Stimulated activated CD4-positive, alpha-beta T cell treated with anti-CD3 and anti-CD28 coated beads, TNF-alpha, amount 100 ng/mL, for 48 hours (primary cell): ENCODE measurements at regions not wholly inside any gene's neighbourhood (a gene's known extent, or its start where the extent isn't known, plus 50 kb on each side); places are given as distances from the start of the nearest gene placed in this dataset.

Experiments used
- DNase-seq, 3 donors: peaks; one replicate each; pipeline ENCODE4 v3.0.0-alpha.2; 2020; ENCODE audit warnings: low read depth in 3 of 3

DNA sequence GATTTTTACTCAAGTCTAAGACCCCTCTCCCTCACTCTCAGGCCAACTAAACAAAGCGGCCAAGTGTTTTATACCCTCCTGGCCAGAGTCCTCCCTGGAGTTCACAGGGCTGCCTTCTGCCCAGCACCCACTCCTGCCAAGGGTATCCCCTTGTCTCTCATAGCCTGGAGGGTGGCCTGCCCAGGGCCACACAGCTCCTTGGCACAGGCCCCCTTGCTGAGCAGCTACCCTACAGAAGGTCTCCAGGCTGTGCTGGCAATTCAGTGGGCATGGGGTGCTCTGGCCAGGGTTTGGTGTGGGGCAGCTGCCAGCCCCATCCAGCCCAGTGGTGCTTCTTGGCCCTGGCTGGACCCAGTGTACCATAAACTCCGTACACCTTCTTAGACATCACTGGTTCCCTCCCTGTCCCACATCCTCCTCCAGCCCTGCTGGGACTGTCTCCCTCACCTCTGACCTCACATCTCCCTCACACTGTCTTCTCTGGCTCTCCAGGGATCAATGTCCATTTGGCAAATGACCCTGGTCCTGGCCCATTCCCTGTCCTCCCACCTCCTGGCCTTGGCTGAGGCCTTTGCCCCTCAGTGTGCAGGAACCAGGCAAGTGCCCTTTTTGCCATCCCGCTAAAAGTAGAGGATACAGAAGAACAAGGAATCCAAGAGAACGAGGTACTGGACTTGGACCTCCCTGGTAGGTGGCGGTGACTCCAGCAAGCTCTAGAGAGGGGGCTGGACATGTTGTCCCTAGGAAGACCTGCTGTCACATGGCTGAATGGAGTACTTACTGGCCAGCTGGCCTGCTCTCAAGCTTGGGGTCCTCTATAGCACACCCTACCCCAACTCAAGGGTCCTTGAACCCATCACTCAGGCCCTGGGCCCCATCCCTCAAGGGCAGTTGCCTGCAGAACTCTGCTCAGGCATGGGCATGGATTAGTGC, 50.0 kb upstream of the TRPM1 start:
- no peak for DNase-seq

DNA sequence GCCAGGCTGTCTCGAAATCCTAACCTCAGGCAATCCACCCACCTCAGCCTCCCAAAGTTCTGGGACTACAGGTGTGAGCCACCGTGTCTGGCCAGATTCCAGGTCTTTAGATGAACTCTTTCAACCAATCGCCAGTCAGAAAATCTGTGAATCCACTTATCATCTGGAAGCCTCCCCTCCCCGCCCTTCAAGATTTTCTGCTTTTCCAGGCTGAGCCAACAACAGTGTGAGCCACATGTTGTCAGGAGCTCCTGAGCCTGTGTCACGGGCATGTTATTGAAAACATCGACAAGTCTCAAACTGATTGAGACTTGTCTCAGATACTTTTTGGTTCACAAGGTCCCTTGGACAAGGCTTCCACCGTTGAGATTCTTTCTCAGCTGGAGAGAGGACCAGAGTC, 52.0 kb upstream of the TRPM1 start:
- DNase-seq, result no peak

DNA sequence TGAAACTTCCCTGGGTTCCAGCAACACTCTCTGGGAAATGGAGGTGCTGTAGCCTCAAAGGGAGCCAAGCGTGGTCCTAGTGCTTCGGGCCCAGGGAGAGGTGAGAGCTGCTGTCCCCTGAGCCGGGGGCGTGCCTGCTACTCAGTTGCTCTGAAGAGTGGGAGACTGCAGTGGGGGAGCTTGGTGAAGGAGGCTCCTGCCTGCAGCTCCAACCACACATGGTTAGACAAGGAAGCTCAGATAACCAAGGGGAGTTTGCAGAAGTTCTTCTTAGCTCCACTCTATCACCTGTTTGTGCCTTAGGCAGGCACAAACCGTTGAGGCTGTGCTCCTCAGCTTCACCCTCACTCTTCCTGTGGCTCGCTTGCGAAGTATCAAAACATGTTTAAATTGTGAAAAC, 53.6 kb upstream of the TRPM1 start:
- DNase-seq, result no peak

DNA sequence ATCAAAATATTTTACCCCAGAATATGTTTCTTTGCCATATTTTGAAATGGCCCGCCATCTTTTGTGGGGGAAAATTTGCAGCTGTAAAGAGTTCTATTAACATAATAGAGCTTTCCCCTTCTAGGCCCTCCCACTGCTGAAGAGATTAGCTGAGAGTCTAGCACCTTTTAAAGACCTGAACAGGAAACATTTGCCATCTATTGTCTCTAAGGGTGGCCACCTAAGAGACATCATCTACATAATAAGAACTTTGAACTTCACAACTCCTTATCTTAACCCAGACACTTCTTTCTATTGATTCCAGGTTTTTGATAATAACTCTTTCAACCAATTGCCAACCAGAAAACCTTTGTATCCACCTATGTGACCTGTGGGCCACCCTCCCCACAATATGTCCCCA, 54.7 kb upstream of the TRPM1 start:
- no peak for DNase-seq

DNA sequence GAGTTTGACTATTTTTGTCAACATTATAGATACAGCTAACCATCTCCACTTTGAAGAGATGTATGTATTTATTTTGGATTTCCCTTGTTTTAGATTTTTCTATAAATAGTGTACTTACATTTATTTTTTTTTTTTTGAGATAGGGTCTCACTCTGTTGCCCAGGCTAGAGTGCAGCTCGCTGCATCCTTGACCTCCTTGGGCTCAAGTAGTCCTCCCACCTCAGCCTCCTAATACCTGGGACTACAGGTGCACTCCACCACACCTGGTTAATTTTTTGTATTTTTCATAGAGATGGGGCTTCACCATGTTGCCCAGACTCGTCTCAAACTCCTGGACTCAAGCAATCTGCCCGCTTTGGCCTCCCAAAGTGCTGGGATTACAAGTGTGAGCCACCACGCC, 55.3 kb upstream of the TRPM1 start:
- no peak for DNase-seq

DNA sequence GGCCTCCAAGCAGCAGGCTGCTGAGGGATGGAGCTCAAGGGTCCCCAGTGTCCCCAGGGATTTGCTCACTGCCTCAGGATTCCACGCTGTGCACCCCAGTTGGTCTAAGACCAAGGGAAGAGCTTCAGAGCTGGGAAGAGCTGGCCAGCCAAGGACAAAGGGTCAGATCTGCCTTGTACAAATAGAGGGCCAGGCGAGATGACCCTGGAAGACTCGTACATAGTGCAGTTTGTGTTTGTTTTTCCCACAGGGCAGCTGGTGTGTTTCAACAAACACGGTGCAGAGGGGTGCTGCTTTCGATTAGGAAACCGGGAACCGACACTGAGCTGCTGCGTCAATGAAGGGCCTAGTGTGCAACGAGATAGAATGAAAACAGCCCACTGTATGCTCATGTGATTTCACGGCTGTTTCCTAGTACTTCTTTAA, 56.1 kb upstream of the TRPM1 start:
- no peak for DNase-seq

DNA sequence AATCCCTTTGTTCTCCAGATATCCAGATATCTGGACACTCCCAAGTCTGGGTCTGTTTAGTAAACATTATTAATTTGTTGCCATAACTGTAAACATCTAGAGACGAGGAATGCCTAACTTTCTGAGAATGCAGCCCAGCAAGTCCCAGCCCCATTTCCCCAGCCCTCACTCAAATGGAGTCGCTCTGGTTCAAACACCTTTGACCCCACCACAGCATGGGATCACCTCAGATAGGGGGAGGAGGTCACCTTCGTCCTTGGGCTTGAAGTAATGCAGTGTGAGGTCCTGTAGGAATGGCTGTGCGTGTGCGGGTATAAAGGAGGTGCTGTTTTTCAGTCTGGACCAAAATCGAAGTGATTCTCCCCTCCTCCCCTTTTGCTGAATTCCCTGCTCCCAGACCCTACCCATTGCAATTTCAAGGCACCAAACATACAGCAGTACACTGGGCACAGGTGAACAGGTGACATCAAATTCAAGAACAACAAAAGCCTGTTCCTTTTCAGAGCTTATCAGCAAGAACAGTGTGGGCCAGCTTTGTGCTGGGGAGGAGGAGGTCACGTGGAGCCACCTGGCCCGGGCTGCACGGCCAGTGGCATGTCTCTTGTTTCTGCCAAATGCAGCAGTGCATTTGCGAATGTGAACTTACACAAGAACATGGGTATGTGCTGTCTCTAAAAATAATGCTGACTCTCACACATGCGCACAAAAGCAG, 57.5 kb upstream of the TRPM1 start:
- DNase-seq, result no peak

DNA sequence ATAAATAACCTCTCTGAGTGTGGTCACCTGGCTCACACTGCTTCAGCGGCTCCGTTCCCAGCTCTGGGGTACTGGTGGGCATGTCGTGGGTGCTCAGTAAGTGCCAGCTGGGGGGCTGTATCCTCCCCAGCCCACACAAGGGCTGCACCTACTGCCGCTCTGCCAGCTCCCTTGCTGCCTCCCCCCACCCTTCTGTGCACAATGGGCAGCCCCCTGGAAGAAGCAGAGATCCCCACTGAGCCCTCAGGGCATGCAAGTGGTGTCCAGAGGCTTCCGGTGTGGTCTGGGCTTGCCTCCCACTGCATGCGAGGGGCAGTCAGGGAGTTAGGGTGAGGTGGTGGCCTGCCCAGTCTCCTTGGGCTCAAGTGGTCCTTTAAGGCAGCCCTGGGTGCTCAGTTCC, 58.3 kb upstream of the TRPM1 start:
- DNase-seq, result no peak

DNA sequence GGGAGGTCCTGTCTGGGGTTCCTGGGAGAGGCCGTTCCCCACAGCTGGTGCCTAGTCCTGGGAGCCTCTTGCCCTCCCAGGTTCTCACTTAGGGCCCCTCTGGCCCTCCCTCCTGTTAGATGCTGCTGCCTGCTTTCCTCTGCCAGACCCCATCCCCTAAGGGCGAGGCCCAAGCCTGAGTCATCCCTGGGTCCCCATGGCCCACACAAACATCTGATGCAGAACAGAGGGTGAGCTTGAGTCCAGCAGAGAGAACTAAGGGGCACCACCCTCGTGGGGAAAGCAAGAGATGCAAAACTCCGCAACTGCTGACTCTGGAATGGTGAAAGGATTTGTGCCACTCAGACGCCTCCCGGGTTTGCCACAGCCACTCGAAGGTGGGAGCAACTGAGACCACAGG, 58.8 kb upstream of the TRPM1 start:
- no peak for DNase-seq

DNA sequence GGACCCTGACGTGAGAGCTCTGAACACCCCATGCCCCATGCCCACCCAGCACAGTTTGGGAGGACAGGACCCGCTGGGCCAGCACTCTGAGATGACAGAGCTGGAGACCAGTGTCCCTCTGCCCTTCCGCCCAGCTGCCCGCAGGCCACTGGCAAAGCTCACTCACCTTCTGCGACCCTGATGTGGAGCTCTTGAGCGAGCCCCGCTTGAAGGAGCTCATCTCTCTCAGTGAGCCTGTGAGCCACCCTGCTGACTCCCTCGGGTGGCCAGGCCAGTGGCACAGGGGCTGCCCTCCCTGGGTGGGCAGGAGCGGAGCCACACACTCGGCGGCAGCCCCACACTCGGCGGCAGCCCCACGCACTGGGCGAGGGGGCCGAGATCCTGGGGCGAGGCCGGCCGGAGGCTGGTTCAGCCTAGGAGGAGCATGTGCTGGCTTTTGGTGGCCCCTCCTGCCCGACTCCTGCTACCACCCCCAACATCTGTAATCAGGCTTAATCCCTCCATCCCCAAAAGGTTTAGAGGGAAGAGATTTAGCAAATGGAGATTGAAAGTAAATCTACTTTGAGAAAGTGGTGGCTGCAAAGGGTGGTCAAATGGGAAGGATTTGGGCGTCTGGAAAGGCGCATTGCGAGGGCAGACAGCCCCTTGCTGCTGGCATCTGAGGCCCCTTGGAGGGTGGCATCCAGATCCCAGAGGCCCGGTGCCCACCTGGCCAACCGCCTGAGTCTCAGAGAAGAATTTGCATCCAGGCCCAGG, 59.4 kb upstream of the TRPM1 start:
- DNase-seq, result no peak

DNA sequence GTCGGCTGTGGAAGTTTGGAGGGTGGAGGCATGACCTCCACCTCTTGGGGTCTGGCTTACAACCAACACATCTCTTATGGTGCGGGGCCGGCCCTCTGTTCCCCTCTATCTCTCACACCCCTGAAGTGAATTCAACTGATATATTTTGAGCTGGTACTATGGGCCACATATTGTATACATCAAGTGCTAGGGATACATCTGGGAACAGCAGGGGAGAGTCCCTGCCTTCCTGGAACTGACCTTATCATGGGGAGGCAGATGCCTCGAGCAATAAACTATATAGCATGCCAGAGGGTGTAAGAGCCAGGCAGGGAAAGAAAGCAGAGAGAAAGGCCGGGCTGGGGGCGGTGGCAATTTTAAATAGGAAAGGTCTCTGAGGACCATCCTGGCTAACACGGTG, 60.4 kb upstream of the TRPM1 start:
- DNase-seq, result no peak

DNA sequence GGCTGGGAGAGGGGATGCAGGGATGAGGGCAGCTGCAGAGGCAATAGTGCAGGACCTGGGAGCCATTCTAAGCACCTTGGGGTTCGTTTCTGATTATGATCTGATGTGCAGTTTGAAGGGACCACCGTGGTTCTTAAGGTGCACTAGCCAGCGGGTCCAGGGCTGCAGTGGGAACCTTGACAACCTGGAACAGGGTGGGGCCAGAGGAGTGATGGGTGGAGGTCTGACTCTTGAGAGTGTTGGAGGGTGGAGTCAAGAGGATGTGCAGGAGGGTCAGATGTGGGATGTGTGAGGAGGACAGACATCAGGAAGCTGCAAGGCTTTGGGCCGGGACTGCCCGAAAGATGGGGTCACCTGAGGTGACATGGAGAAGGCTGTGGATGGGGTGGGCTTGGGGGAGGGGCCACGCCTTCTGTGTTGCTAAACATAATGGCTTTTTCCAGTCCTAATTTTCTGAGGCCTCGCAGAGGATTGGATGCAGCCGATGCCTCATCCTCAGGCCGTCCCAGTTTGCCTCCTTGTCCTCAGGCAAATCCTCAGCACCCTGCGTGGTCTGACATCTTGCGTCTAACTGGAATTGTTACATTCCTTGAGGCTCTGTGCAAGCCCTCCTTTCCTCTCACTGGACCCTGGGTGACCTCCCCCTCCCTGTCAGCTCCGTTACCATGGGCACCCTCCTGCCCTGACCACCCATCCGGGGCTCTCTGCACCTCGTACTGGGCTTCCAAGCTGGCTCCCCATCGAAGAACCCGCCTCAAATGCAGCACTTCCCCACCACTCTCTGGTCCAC, 61.4 kb upstream of the TRPM1 start:
- DNase-seq, result no peak

DNA sequence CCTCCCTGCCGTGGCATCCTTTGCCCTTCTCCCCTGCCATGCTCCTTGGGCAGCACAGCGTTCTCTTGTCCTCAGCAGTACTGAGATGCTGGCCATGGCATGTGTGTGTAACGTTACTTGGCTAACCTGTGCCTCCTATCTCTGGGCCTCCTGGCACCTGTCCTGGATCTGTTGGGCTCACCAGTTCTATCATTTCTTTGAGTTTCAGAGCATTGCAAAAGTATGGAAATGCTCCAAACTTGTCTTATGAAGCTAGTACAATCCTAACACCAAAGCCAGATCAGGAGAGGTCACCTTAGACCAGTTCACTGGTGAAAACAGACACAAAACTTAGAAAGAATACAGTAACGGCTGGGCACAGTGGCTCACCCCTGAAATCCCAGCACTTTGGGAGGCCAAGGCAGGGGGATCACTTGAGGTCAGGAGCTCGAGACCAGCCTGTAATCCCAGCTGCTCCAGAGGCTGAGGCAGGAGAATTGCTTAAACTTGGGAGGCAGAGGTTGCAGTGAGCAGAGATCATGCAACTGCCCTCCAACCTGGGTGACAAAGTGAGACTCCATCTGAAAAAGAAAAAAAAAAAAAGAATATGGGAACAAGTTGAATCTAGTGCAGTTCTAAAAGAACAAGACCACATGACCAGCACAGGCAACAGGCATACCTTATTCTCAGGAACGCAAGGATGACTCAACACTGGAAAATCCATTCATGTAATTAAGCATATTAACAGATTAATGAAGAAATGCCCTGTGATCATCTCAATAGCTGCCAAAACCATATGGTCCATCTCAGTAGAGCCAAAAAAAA, 62.4 kb upstream of the TRPM1 start:
- no peak for DNase-seq

DNA sequence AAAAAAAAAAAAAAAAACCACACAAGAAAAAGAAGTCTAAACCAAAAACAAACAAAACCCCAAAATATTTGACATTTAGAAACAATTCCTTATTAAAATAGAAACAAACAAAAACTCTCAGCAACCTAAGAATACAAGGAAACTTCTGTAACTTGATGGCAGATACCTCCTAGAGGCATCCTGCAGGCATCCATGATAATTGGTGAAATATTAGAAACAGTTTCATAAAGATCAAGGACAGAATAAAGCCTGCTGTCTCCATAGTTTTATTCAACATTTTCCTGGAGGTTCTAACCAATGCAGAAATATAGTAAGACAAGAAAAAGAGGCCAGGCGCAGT, 63.0 kb upstream of the TRPM1 start:
- DNase-seq, result no peak

DNA sequence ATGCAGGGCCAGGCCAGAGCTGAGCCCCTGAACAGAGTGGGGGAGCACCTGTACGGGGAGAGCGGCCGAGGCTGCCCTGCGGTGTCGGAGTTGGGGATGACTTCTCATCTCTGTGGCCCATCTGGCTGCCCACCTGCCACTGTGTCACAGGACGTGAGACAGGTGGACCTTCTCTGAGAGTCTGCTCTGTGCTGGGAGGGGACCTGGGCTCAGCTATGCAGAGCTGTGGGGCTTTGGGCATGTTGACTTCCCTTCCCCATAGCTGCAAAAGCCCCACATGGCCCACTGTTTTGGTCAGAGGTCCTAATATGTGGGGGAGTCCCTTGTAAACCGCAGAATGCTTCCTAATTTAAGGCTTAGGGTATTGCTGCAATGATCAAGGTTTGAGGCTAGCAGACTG, 68.0 kb upstream of the TRPM1 start:
- DNase-seq, result no peak

DNA sequence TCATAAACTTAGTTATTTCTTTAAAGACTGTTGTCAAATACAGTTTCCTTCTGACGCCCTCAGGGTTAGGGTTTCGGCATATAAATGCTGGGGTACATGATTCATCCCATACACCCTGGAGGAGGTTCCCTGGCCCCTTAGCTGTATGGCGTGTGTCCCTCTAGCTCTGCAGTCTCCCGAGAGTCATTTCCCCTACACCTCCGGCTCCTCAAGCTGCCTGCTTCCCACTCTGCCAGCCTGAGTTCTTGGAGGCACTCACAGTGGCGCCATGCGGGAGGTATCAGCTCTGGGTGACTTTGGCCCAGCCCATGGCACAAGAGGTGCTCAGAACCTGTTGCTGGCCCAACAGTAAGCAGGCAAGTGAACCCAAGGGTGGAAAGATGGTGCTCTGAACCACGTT, 70.2 kb upstream of the TRPM1 start:
- no peak for DNase-seq

DNA sequence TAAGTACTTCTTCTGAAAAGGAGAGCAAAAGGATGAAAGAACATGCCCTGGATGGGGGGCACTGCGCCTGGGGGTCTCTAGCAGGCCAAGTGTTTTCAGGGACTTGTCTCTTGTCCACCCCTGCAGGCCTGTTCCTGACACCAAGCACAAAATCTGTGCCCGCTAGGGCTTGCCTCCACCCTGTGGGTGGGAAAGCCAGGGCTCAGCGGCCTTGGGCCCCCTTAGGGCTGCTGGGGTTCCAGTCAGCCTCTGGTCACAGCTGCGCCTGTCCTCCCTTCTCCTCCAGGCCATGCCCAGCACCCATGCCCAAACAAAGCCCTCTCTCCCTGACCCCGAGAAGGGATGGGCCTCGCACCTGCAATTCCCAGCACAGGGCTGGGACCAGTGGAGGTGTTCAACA, 71.1 kb upstream of the TRPM1 start:
- no peak for DNase-seq

DNA sequence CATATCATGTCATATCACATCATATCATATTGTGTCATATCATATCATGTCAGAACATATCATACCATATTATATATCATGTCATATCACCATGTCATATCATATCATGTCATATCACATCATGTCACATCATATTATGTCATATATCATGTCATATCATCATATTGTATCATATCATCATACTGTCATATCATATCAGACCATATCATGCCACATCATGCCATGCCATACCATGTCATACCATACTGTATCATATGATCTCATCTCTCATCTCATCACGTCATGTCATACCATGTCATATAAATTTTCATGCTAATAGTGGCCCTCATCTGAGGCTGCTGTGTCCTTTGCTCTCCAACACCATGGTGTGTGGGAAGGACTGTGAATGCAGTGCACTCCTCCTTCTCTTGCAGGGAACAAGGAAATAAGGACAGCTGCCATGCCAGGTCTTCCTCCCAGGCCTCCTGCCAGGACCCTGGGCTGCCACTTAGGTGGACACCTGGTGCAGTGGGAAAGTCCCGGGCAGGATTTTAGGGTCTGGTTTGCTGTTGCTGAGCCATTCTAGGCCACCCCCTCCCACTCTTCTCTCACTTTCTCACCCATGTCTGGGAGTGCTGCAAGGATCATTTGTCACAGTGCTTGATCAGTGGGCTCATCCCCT, 72.4 kb upstream of the TRPM1 start:
- no peak for DNase-seq

DNA sequence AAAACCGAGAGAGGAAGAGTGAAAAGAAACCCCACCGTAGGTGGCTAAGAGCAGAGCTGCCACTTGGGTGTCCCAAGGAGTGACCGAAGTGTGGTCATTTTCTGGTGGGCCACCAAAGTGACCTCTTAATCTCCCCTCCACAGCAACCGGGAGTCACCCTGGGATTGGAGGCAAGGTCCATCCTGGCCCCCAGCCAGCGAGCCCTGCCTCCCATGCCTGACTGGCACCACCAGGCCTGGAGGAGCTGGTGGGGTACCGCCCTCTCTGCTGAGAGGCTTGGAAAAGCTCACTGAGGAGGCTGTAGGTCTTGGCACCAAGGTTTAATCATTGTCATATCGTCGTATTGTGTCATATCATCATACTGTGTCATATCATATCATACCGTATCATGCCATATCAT, 74.0 kb upstream of the TRPM1 start:
- no peak for DNase-seq

DNA sequence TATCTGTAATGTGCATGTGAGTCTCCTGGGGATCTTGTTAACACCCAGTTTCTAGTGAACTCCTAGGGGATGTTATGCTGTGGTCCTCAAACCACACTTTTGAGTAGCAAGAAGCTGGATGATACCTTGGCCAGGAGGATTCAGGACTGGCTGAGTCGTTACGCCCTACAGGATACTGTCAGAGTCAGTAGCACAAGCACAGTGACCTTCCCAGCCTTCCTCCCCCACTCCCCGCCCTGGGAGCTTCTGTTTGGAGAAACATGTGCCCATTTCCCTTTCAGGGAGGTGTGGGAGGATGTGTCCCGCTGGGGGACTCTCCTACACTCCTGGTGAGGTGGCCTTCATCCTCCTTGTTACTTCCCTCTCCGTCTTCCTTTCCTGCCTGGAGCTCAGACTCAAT, 76.4 kb upstream of the TRPM1 start:
- no peak for DNase-seq

DNA sequence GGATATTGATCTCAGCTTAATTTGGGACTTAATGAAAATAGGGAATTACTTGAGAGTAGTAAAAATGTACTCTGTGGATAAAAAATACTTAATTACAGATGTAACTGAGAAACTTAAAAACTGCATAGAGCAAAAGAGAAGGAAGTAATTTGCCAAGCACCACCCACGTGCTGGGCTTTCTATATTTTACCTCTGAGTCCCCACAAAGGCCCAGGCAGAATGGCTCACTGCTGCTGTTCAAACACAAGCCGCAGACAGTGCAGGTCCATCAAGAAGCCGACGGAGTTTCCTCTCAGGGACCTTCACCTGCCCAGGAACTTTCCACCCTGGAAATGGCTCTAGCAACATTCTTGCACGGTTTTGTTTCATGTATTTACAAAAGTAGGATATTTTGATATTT, 77.2 kb upstream of the TRPM1 start:
- DNase-seq, result no peak
